Stimulated activated naive CD8-positive, alpha-beta T cell treated with anti-CD3 and anti-CD28 coated beads, Interleukin-15, Interleukin-2, amounts not matched to agents 100 ng/mL and 50 ng/mL, for 24 hours (primary cell): ENCODE measurements at regions not wholly inside any gene's neighbourhood (a gene's known extent, or its start where the extent isn't known, plus 50 kb on each side); places are given as distances from the start of the nearest gene placed in this dataset.

Experiments
- H3K27ac Mint-ChIP-seq: one replicate; pipeline ENCODE4 v1.8.0; 2021; ENCODE audit warnings: mild to moderate bottlenecking, mixed read lengths
- H3K27me3 Mint-ChIP-seq: one replicate; pipeline ENCODE4 v1.8.0; 2021; ENCODE audit warnings: mixed read lengths
- H3K36me3 Mint-ChIP-seq: one replicate; pipeline ENCODE4 v1.8.0; 2021; ENCODE audit warnings: low read depth, mixed read lengths
- H3K4me1 Mint-ChIP-seq: one replicate; pipeline ENCODE4 v1.8.0; 2021; ENCODE audit warnings: low read depth, mixed read lengths
- H3K4me3 Mint-ChIP-seq: one replicate; pipeline ENCODE4 v1.8.0; 2021; ENCODE audit warnings: mild to moderate bottlenecking, mixed read lengths
- H3K9me3 Mint-ChIP-seq: one replicate; pipeline ENCODE4 v1.8.0; 2021; ENCODE audit warnings: mixed read lengths

DNA sequence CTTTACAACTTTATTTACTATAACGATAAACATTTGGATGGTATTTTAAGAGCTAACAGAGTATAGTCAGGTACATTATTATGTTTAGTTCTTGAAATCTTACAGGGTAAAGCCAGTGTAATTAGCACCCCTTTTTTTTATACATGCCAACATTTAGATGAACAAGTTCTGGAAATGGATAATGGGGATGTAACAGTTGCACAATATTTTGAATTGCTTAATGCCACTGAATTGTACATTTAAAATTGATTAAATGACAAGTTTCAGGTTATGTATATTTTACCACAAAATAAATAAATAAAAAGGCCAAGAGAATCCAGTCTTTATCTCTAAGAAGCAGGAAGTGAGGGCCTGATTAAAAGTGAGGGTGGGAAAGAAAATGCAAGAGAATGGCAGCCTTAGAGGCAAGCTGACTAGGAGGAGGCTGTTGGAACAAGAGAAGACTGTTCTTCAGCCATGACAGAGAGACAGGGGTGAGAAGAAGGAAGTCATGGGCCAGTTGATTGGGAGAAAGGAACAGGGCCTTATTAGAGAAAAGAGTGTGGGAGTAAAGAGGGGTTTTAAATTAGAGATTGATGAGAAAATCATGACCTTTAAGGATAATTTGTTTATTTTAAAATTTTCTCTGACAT lies 49.9 kb upstream of the TNFSF18 start:
- no peaks in the 10 kb centered on the region for H3K27me3 Mint-ChIP-seq
- no peak overlapping the region for H3K27ac Mint-ChIP-seq
- no peaks in the 10 kb centered on the region for H3K4me1 Mint-ChIP-seq
- H3K4me3 Mint-ChIP-seq, result no peak overlapping the region
- peaks cover 17% of the 10 kb centered on the region for H3K9me3 Mint-ChIP-seq
- no peaks in the 10 kb centered on the region for H3K36me3 Mint-ChIP-seq
